IPS-NIHi11 (cell line): ENCODE measurements at regions not wholly inside any gene's neighbourhood (a gene's known extent, or its start where the extent isn't known, plus 50 kb on each side); places are given as distances from the start of the nearest gene placed in this dataset.
A peak's percentile ranks its signal among the peaks of the same experiment; 100 is the strongest.
"Not testable (repeated sequence)": the region's sequence is repeated elsewhere in the genome, so short reads cannot be mapped to it uniquely, and the experiment has no call there.

Source experiments
- DNase-seq: peaks from one replicate; pipeline ENCODE4 v3.0.0; 2012; ENCODE audit warnings: mixed read lengths, low spot score

DNA sequence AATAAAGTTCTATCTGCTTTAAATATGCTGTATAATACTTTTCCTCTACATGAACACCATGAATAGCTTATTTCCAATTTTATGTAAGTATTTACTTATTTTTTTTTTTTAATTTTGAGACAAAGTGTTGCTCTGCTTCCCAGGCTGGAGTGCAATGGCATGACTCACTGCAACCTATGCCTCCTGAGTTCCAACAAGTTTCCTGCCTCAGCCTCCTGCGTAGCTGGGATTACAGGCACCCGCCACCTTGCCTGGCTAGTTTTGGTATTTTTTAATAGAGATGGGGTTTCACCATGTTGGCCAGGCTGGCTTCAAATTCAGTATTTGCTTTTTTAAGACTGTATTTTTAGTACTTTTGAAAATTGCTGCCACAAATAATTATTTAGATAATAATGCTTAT is 1365.9 kb downstream of the GRIK2 start:
- DNase-seq: no peak

DNA sequence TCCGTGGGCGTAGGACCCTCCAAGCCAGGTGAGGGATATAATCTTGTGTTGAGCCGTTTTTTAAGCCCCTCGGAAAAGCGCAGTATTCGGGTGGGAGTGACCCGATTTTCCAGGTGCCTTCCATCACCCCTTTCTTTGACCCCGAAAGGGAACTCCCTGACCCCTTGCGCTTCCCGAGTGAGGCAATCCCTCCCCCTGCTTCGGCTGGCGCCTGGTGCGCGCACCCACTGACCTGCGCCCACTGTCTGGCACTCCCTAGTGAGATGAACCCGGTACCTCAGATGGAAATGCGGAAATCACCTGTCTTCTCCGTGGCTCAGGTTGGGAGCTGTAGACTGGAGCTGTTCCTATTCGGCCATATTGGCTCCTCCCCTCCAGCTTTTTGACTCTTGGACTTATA is 1365.0 kb downstream of the GRIK2 start:
- DNase-seq: not testable (repeated sequence)

DNA sequence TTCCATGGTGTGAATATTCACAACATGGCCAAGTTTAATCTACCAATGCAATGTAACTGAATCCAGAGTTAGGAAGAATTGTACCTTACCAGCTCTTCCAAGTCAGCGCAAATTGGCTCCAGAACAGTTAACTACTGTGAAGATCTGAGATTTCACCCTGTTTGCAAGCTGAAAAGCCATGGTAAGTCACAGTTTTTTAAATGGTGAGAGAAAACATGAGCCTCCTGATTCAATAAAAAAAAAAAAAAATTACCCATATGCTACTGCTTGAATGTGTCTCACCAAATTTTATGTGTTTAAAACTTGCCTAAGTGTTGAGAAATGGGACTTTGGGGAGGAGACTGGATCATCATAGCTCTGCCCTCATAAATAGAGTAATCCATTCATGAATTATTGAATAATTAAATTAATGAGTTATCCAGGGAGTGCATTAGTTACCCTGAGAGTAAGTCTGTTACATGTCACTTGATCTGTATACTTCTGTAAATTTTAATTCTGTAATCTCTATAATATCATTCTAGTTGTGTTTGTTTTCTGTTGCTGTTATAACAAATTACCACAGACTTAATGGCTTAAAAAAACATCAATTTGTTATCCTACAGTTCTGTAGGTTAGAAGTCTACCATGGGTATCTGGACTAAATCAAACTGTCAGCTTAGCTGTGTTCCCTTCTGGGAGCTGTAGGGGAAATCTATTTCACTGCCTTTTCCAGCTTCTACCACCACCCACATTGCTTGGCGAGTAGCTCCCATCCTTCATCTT is 1355.9 kb downstream of the GRIK2 start:
- DNase-seq: no peak

DNA sequence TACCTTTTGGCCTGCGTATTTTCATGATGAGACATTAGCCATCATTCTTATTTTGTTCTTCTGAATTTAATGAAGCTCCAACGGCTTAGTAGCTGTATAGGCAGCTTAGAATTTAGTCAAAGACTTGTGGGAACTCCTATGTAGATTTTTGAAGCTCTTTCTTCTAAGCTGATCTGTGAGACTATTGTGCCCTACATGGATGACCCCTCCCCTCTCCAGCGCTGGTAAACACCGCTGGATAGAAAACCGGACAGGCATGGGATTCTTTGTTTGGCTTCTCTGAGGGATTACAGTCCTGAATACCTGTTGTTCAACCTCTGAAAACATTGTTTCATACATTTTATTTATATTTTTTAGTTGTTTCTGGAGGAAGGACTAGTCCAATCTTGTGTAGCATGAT is 1353.4 kb downstream of the GRIK2 start:
- no peak for DNase-seq

DNA sequence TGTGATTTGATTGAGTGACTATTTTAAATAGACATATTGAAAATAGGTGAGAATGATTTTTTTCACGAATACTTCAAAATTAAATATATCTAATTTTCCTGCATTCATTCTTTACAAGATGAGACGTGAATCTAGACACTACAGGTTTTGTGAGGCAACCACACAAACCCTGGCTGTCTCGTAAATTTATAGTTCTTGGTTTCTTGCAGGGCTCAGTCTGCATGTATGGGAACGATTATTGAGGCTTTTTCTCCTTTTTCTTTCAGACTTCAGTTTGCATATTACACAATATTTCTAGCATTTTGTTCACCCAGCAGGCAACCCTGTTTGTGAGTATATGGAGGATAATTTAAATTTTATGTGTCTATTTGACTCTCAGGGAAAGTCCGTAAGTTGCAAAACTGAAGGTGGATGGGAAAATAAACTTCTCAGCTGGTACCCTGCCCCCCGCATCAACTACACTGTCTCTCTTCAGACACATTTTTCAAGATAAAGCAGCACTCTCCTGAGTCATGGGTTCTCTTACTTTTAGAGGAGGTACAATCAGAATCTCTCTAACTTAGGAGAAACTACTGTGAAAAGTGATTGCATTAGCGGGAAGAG is 1349.3 kb downstream of the GRIK2 start:
- DNase-seq: no peak

DNA sequence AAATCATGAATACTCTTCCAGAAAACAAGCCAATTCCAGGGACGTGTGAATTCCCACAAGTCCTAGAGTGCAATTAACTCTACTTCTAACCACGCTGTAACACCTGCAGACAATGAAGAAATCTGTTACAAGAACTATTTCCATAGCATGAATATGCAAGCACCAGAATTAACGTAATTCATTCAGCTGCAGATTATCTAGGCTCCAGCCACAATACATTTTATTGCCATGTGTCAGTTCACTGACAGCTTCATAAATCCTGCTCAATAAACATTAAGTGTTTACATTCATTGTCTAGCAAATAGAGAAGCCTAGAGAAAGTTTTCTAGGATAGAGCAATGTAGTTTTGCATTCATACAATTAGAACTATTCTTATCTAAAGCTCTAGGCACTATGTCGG is 1348.5 kb downstream of the GRIK2 start:
- no peak for DNase-seq

DNA sequence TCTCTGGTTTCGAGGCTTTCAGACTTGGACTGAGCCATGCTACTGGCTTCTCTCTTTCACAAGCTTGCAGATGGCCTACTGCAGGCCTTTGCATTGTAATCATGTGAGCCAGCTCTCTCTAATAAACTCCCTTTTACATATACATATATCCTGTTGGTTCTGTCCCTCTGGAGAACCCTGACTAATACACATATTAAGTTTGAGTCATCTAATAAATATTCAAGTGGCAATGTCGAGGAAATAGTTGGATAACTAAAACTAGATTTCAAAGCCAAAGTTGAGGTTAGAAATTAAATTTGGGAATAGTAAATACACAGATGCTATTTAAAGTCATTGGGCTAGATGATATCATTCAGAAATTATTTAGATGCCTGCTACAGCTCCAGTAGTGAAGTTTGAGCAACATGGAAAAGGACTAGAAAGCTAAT is 1343.4 kb downstream of the GRIK2 start:
- no peak for DNase-seq

DNA sequence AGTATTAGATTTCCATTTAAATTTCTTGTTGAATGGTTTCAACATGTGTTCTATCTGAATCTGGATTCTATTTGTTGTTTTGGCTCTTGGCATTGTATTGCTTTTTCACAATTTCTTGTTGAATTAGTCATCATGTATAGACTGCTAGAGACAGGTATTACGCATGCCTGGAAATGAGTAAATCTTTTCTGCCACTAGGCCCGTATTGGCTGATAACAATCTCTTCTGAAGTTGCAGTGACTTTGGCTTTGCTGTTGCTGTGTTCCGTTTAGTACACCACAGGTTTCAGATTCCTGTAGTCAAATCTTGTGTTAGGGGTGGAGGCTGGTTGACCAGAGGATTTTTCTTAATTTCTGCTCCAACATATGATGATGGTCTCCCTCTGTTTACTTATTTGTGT is 1339.4 kb downstream of the GRIK2 start:
- no peak for DNase-seq

DNA sequence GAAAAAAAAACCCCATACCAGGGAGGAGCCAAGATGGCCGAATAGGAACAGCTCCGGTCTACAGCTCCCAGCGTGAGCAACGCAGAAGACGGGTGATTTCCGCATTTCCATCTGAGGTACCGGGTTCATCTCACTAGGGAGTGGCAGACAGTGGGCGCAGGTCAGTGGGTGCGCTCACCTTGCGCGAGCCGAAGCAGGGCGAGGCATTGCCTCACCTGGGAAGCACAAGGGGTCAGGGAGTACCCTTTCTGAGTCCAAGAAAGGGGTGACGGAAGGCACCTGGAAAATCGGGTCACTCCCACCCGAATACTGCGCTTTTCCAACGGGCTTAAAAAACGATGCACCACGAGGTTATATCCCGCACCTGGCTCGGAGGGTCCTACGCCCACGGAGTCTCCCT is 1328.6 kb downstream of the GRIK2 start:
- DNase-seq: not testable (repeated sequence)

DNA sequence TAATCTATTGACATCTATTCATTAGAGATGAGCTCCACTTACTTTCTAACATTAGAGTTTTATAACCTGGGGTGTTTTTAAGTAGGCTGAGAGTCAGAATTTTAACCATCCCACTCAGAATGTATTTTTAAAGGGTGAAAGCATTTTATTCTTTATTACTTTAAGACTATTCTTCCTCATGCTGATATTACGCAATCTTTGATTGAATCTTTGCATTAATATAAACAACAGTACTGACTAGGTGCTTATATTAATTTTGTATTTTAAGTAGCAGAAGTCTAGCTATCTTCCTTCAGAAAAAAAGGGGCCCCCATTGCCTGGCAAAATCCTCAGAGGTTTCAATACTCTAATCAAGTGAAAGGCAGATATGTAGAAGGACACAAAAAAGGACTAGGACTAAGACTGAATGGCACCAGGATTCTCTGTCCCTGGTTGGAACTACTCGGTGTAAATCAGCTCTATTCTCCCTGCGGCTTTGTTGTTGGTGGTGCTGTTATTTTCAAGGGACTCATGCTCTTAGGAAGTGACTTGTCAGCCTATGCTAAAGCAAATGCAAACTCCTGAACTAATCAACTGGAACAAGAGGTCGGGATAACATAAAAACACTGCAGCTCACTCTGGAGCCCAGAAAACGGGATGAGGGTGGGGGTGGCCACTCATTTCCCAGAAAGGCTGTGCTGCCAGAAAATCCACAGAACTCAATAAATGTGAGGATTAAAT is 1324.4 kb downstream of the GRIK2 start:
- DNase-seq: peak; percentile 9

DNA sequence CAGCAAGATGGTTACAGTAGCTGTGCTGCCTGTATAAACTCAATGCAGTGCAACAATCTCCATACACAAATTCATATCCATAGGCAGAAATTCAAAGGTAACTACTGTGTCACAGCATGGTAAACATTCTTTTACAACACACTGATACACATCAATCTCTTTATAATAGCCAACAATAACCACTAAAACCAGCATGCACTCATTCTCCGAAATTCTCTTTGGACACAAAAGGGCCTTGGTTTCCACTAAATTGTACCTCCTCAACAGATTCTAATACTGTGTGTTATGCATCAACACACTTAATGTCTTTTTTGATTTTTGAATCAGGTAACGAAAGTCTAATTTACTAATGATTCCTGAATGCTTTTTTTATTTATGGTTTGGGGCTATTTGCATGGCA is 1323.7 kb downstream of the GRIK2 start:
- DNase-seq: no peak

DNA sequence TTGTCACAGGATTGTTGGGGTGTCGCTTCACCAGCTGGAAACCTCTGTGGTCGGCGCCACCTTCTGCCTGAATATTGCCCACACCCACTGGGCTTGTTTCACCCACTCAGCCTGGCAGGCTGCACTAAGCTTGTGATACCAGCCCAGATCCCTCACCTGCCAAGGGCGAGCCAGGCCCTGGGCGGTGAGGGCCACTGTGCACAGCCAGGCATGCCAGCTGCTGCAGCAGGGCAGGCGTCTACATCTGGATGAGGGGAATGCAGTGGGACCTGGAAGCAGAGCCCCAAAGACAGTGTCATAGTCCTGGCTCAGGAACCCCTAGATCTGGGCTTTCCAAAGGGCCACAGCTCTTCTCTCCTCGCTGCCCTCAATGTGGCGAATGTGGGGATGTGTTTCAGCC is 1307.5 kb downstream of the GRIK2 start:
- no peak for DNase-seq

DNA sequence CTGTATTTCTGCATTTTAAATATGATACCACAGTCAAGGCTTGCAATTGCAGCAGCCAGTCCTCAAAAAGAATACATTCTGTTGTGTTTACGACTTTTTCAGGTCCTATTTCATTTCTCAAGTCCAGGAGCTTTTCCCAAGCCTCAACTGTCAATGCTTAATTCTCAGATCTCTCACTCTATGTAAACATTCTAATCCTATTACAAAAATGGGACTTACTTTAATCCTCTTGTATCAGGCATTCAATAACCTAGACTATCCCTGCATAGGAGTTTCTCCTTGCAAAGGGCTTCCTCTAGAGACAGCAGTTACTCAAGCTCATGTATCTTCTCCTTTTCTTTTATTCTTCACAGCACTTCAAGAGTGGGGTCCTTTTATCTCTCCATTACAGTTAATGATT is 1293.0 kb downstream of the GRIK2 start:
- DNase-seq: no peak

DNA sequence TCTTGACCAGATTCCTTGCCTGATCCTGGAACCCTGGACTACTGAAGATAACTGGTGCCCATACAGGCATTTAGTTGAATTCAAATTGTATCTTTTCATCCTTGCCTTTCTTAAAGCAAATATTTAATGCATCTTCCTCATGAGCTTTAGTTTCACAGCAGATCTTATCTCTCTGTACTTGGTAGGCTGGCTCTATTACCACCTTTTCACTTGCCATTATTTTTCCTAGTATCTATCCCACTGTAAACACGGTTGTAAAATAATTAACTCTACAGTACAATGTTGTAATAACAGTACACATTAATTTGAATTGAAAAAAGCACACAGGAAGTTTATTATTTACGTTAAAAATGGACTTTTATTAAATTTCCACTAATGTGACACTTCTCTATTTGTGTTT is 1286.9 kb downstream of the GRIK2 start:
- no peak for DNase-seq

DNA sequence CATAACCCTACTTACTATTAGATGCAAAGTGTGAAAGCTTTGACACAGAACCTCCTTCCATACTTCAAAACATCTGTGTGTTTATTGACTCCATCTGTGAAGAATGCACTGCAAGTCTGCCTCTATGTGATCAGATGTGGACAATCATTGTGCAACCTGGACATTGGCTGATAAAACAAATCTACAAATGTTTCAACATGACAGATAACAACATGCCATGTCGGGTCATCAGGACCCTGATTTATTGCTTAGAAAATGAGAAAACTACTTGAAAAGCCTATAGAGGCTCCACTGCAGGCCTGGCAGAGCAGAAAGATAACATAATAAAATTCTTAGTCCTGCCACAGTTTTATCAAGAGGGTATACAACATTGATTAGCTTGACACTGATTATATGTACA is 1286.4 kb downstream of the GRIK2 start:
- DNase-seq: no peak

DNA sequence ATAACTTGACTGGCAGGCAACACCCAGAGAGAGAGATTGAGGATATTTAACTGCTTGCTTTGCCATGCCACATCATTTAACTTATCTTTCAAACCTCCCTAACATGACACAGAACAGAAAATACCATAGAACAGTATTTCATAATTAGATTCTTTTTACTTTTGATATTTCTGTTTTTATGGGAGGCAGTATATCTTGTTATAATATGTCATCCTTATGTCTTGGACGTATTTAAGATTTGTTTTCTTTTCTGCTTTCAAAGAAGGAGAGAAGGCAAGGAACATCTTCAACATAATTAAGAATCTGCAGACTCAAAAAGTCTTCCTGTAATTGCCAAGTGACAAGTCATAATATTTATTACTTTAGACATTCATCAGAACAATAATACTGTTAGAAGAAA is 1283.7 kb downstream of the GRIK2 start:
- no peak for DNase-seq

DNA sequence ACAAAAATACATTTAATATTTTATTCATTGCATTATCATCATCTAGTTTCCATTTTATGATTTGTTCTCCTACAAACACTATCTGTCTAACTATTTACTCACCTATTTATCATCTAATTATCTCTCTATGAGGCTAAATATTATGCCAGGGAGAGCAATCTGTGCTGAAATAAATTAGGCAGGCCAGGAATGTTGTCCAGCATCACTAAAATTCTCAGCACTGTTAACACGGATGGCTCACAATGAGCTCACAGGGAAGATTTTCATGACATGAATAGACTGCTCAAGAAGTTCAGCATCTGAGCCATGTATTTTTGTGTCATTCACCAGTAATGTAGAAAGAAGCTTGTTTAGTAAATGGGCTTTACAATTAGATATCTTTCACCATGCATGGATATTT is 1277.2 kb downstream of the GRIK2 start:
- no peak for DNase-seq

DNA sequence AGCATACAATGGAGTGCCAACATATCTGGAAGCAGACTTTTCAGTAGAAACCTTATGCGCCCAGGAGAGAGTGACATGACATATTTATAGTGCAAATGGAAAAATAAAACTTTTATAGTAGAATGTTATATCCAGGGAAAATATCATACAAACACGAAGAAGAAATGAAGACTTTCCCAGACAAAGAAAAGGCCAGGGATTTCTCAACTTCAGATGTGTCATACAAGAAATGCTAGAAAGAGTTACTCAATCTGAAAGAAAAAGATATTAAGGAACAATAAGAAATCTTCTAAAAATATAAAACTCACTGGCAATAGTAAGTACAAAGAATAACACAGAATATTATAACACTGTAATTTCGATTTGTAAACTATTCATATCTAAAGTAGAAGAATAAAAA is 1269.3 kb downstream of the GRIK2 start:
- no peak for DNase-seq

DNA sequence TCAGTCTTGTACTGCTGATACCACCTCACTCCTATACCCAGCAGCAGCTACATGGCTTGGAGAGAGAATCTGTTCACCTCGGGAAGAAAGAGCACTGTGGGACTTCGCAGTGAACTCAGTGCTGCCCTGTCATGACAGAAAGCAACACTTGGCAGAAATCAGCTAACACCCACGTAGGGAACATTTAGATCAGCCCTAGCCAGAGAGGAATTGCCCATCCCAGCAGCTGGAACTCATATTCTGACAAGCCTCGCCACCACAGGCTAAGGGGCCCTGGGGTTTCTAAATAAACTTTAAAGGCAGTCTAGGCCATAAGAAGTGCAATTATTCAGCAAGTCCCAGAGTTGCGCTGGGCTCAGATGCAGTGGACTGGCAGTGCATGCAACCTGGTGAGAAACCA is 1266.8 kb downstream of the GRIK2 start:
- DNase-seq: no peak

DNA sequence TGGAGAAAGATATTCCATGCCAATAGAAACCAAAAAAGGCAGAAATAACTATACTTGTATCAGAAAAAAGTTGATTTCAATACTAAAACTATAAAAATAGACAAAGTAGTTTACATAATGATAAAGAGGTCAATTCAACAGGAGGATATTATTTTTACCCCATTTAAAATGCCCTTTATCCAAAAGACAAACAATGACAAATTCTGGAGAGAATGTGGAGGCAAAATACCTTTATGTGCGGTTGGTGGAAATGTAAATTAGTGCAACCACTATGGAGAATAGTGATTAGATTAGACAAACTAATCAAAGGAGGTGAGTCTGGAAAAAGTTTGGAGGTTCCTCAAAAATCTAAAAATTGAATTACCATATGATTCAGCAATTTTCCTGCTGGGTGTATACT is 1262.3 kb downstream of the GRIK2 start:
- DNase-seq: no peak

DNA sequence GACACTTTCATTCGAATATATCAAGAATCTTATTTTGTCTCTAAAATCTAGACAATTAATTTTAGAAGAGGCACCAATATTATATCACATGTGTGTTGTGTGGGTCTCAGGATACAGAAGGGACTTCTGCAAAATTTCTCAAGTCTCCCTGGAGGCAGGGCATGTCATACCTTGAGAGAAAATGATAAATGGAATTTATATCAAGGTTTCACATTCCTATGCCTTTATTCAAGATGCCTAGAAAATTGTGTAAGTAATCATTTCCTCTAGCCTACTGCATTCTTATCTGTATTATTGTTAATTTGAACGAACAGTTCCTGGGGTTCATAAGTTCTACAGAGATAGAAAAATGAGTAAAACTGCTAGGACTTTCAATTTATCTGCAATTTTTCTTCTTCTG is 1247.9 kb downstream of the GRIK2 start:
- DNase-seq: no peak

DNA sequence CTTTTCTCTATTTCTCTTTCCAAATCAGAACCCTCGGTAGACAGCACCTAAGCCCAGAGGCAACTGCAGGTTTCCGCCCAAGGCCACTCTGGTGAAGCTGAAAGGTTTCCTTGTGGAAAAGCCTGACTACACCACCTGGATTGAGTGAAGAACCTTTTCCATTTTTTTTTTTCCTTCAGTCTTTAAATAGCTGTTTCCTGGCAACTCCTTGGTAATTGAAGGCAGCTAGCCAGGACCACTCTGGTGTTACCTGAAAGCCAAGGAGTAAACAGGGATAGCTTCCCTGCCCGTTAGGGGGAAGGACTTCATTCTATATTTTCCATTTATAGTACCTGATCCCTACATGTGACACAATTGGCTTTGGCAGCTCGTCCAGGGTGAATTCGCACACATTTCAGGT is 1238.4 kb downstream of the GRIK2 start:
- DNase-seq: no peak

DNA sequence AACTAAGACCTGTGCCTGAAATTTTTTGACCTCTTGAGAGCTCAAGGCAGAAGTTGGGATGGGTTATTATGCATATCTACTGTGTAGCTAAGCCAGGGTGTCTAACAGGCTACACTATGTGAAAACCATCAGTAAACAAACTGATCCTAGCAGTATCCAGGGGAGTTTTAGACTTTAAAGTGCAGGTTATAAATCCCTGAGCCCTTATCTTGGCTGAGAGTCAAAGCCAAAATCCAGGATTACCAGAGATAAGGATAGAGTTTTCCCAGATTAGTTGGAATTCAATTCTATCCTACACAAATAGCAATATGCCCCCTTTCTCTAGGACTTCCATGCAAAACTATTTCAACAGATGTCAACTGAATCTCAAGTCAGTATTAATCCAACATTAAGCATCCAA is 1229.7 kb downstream of the GRIK2 start:
- no peak for DNase-seq
